CD4-positive, alpha-beta T cell (primary cell): ENCODE measurements at regions not wholly inside any gene's neighbourhood (a gene's known extent, or its start where the extent isn't known, plus 50 kb on each side); places are given as distances from the start of the nearest gene placed in this dataset.

ENCODE experiments used
- ATAC-seq: fragments of 200-7000 bp; cut with Tn5 transposase; one replicate; pipeline ENCODE4 v1.10.0; 2022; ENCODE audit warnings: mild to moderate bottlenecking; ENCODE audit not compliant: poor library complexity
- CTCF ChIA-PET: fragments of 350-600 bp; sonication (Branson Sonifier 250); formaldehyde crosslinking; loops from one replicate; lab custom pipeline; 2021; ENCODE audit warnings: antibody characterized with exemption, inconsistent platforms; lab: Charles Lee
- POLR2A ChIA-PET: fragments of 350-600 bp; sonication (Branson Sonifier 250); formaldehyde crosslinking; loops from one replicate; lab custom pipeline; 2021; ENCODE audit warnings: antibody characterized with exemption, inconsistent platforms; lab: Charles Lee
- DNase-seq, 14 experiments: peaks; one replicate each; pipeline ENCODE4 v3.0.0-alpha.2; 2013 to 2020; ENCODE audit warnings: mixed read lengths in 2 of 14
- H3K27ac ChIP-seq, 2 donors: one replicate each; pipeline versions ENCODE4 v1.5.1 to v1.7.0; 2013; ENCODE audit warnings: low read length in 2 of 2, low read depth in 1 of 2, mild to moderate bottlenecking in 1 of 2
- H3K27me3 ChIP-seq, 2 experiments: 1 replicate in 1 of 2; 2 replicates in 1 of 2; pipeline versions ENCODE4 v1.6.1 to v1.7.0; 2013; ENCODE audit warnings: low read length in 2 of 2, control low read depth in 1 of 2, mild to moderate bottlenecking in 1 of 2, moderate library complexity in 1 of 2; ENCODE audit not compliant: insufficient read depth in 2 of 2, control insufficient read depth in 1 of 2
- H3K36me3 ChIP-seq: one replicate; pipeline ENCODE4 v1.6.1; 2013; ENCODE audit warnings: low read length, control low read depth; ENCODE audit not compliant: insufficient read depth
- H3K4me1 ChIP-seq: one replicate; pipeline ENCODE4 v1.6.1; 2013; ENCODE audit warnings: low read length, control low read depth; ENCODE audit not compliant: insufficient read depth
- H3K4me3 ChIP-seq: one replicate; pipeline ENCODE4 v1.5.1; 2013; ENCODE audit warnings: mild to moderate bottlenecking, low read length, moderate library complexity
- H3K9me3 ChIP-seq, 2 experiments: 1 replicate in 1 of 2; 2 replicates in 1 of 2; pipeline versions ENCODE4 v1.6.1 to v1.7.0; 2013; ENCODE audit warnings: low read length in 2 of 2, mild to moderate bottlenecking in 2 of 2, control low read depth in 1 of 2, moderate library complexity in 1 of 2; ENCODE audit not compliant: control insufficient read depth in 1 of 2, insufficient read depth in 1 of 2
- H3K27ac Mint-ChIP-seq: one replicate; pipeline ENCODE4 v1.8.0; 2020; ENCODE audit warnings: mixed read lengths
- H3K27me3 Mint-ChIP-seq: one replicate; pipeline ENCODE4 v1.8.0; 2021; ENCODE audit warnings: mixed read lengths
- H3K36me3 Mint-ChIP-seq: one replicate; pipeline ENCODE4 v1.8.0; 2021; ENCODE audit warnings: low read depth, mixed read lengths
- H3K4me1 Mint-ChIP-seq: one replicate; pipeline ENCODE4 v1.8.0; 2021; ENCODE audit warnings: low read depth, mixed read lengths
- H3K4me3 Mint-ChIP-seq: one replicate; pipeline ENCODE4 v1.8.0; 2020; ENCODE audit warnings: mild to moderate bottlenecking, mixed read lengths
- H3K9me3 Mint-ChIP-seq: one replicate; pipeline ENCODE4 v1.8.0; 2020; ENCODE audit warnings: mixed read lengths
- intact Hi-C, 2 experiments: fragments of 100-400 bp; cut with DNase I in 1 of 2; cut with micrococcal nuclease in 1 of 2; formaldehyde crosslinking; loops; one replicate each; pipeline versions ENCODE4 v1.15.1 to v1.9.0; 2023 to 2025; cut with DNase I, micrococcal nuclease
- TF ChIP-seq, protein P1 (sequence below): fragments of 200-600 bp; IDR thresholded peaks from one replicate; pipeline ENCODE4 v1.8.0; 2022; ENCODE audit warnings: antibody characterized with exemption, mild to moderate bottlenecking

DNA sequence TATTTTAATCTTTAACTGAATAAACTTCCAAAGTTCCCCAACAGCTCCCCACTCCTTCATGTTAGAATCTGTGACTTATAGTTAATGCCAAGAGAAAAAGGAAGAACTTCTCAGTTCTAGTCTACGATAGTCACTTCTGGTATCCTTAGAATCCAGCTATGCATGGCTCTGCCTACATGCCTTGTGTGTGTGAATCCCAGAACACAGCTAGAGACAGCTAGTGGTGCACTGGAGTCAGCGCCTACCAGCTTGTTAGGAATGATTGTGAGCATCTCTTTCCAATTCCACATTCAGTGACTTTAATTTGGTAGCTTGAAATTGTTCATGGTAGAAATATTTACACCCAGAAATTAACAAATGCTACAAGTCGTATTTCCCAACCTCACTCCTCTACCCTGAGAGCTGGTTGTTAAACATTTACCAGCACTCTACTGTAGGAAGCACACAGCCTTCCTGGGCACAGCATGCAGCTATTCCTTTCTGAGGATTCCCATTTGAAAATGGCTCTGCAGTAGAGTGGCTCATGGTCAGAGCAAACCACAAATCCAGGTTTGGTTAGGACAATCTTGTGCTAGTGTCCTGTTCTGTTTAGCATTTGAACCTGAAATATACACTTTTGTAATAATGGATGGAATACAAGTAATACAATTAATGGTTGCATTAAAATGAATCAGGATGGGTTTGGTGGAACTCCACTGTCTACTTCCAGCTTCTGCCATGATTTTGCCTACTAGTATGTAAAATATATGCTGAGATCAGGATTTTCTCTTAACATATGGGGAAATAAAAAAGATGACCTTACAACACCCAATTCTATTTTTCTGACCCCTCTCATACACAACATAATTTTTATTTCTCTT, 371.0 kb upstream of the GBE1 start:
- TF ChIP-seq, protein P1, sequence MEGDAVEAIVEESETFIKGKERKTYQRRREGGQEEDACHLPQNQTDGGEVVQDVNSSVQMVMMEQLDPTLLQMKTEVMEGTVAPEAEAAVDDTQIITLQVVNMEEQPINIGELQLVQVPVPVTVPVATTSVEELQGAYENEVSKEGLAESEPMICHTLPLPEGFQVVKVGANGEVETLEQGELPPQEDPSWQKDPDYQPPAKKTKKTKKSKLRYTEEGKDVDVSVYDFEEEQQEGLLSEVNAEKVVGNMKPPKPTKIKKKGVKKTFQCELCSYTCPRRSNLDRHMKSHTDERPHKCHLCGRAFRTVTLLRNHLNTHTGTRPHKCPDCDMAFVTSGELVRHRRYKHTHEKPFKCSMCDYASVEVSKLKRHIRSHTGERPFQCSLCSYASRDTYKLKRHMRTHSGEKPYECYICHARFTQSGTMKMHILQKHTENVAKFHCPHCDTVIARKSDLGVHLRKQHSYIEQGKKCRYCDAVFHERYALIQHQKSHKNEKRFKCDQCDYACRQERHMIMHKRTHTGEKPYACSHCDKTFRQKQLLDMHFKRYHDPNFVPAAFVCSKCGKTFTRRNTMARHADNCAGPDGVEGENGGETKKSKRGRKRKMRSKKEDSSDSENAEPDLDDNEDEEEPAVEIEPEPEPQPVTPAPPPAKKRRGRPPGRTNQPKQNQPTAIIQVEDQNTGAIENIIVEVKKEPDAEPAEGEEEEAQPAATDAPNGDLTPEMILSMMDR: no peak
- ChIA-PET CTCF (interaction anchor here (1.4 kb wide), 1 partner anchor 643 kb away, joined by 3 read pairs; no protein-coding TSS in a partner anchor), POLR2A (no interaction called here)
- intact Hi-C loops: loop anchor here in 1 of 2 experiments (2.0 kb wide), 2 partner anchors 466 to 642 kb away; no protein-coding TSS in a partner anchor
- Mint-ChIP-seq H3K4me1 (no peaks in the 10 kb centered on the region), H3K9me3 (no peaks in the 10 kb centered on the region), H3K27ac (no peak overlapping the region), H3K36me3 (no peaks in the 10 kb centered on the region), H3K4me3 (no peak overlapping the region), H3K27me3 (peaks cover 5% of the 10 kb centered on the region)
- H3K36me3 ChIP-seq: no peaks in the 10 kb centered on the region
- no peak for DNase-seq
- H3K4me1 ChIP-seq: no peaks in the 10 kb centered on the region
- no peak overlapping the region for H3K27ac ChIP-seq
- H3K27me3 ChIP-seq: no peaks in the 10 kb centered on the region
- H3K9me3 ChIP-seq: no peaks in the 10 kb centered on the region
- H3K4me3 ChIP-seq: no peak overlapping the region
- no peak for ATAC-seq

GRCh38 chr3:82130046-82130445, 368.6 kb upstream of the GBE1 start:
- CTCF ChIA-PET: no interaction called here
- TF ChIP-seq, protein P1: no peak
- no peak overlapping the region for H3K27ac ChIP-seq
- POLR2A ChIA-PET: interaction anchor here (0.7 kb wide), 1 partner anchor 125 kb away, joined by 3 read pairs; no protein-coding TSS in a partner anchor
- no peak overlapping the region for H3K4me3 ChIP-seq
- H3K9me3 ChIP-seq: no peaks in the 10 kb centered on the region
- H3K36me3 Mint-ChIP-seq: no peaks in the 10 kb centered on the region
- H3K4me1 ChIP-seq: no peaks in the 10 kb centered on the region
- H3K4me1 Mint-ChIP-seq: no peaks in the 10 kb centered on the region
- no peak overlapping the region for H3K27ac Mint-ChIP-seq
- intact Hi-C loops: no loop called here
- DNase-seq: peak in 3 of 14 experiments; percentile 8 to 31 (median 23)
- H3K4me3 Mint-ChIP-seq: no peak overlapping the region
- peaks cover 5% of the 10 kb centered on the region for H3K27me3 Mint-ChIP-seq
- no peaks in the 10 kb centered on the region for H3K36me3 ChIP-seq
- no peaks in the 10 kb centered on the region for H3K9me3 Mint-ChIP-seq
- no peaks in the 10 kb centered on the region for H3K27me3 ChIP-seq
- no peak for ATAC-seq

- ChIA-PET CTCF (no interaction called here), POLR2A (interaction anchor here (0.7 kb wide), 1 partner anchor 125 kb away, joined by 3 read pairs; no protein-coding TSS in a partner anchor)
- Histone ChIP-seq H3K36me3 (no peaks in the 10 kb centered on the region), H3K27ac (no peak overlapping the region), H3K4me3 (no peak overlapping the region), H3K4me1 (no peaks in the 10 kb centered on the region), H3K9me3 (no peaks in the 10 kb centered on the region), H3K27me3 (no peaks in the 10 kb centered on the region)
- intact Hi-C loops: no loop called here
- H3K9me3 Mint-ChIP-seq: no peaks in the 10 kb centered on the region
- TF ChIP-seq, protein P1: no peak
- no peak overlapping the region for H3K4me3 Mint-ChIP-seq
- no peaks in the 10 kb centered on the region for H3K36me3 Mint-ChIP-seq
- no peaks in the 10 kb centered on the region for H3K4me1 Mint-ChIP-seq
- H3K27ac Mint-ChIP-seq: no peak overlapping the region
- H3K27me3 Mint-ChIP-seq: peaks cover 5% of the 10 kb centered on the region
- ATAC-seq (no peak), DNase-seq (no peak)
Observed at GRCh38 chr3:82129221-82129801, 367.9 kb upstream of the GBE1 start.
